Erythroblast (primary cell): ENCODE measurements at regions not wholly inside any gene's neighbourhood (a gene's known extent, or its start where the extent isn't known, plus 50 kb on each side); places are given as distances from the start of the nearest gene placed in this dataset.

ENCODE experiments used
- GATA1 ChIP-seq: IDR thresholded peaks from 2 replicates; pipeline ENCODE4 v1.6.1; 2011; ENCODE audit warnings: low read depth, mild to moderate bottlenecking, control low read depth, low read length, moderate library complexity
- POLR2A ChIP-seq: IDR thresholded peaks from 2 replicates; pipeline ENCODE4 v1.6.1; 2011; ENCODE audit warnings: mild to moderate bottlenecking, low read length

- TF ChIP-seq POLR2A (no peak), GATA1 (no peak)
Observed at GRCh38 chr3:126253072-126253471, 72.7 kb upstream of the ALDH1L1 start.
